ENCODE measurements at regions not wholly inside any gene's neighbourhood (a gene's known extent, or its start where the extent isn't known, plus 50 kb on each side); places are given as distances from the start of the nearest gene placed in this dataset.
"Not testable (repeated sequence)": the region's sequence is repeated elsewhere in the genome, so short reads cannot be mapped to it uniquely, and the experiment has no call there.

GRCh38 chr12:18837505-18837904 lies 99.6 kb downstream of the CAPZA3 start:
- H3K4me2 ChIP-seq (ENCODE audit: low read depth, low read length, poor library complexity, severe bottlenecking): no peak overlapping the region
- H3K9ac ChIP-seq (ENCODE audit: low read length): no peak overlapping the region
- H3K9me3 ChIP-seq (ENCODE audit: insufficient read depth, low read length): no peaks in the 10 kb centered on the region
- no peak for TF ChIP-seq EZH2phosphoT487 (conservative IDR thresholded peaks at IDR 0.05; ENCODE audit: low read length)
- no peak for TF ChIP-seq CTCF (IDR thresholded peaks at IDR 0.05; ENCODE audit: insufficient read depth, low read length, poor library complexity, severe bottlenecking)
- no peak overlapping the region for H3K4me3 ChIP-seq (ENCODE audit: insufficient read depth, low read length, poor library complexity, severe bottlenecking)
- no peaks in the 10 kb centered on the region for H3K9me2 ChIP-seq (replicated peaks; ENCODE audit: insufficient read depth, low read length)
- H3K79me2 ChIP-seq (ENCODE audit: insufficient read depth, low read length): no peaks in the 10 kb centered on the region
- no peaks in the 10 kb centered on the region for H4K20me1 ChIP-seq (ENCODE audit: low read depth, low read length)
- H3F3A ChIP-seq (ENCODE audit: insufficient read depth): no peaks in the 10 kb centered on the region
- no peak overlapping the region for H3K27ac ChIP-seq (ENCODE audit: low read depth, low read length)
- H3K36me3 ChIP-seq (ENCODE audit: low read length): no peaks in the 10 kb centered on the region
- no peaks in the 10 kb centered on the region for H3K27me3 ChIP-seq (ENCODE audit: low read length)
- H2AFZ ChIP-seq (ENCODE audit: low read depth, low read length, severe bottlenecking): no peak overlapping the region

- not testable (repeated sequence) for H3K36me3 ChIP-seq (ENCODE audit: low read length); H2AFZ ChIP-seq (ENCODE audit: low read depth, low read length, severe bottlenecking)
Measured at GRCh38 chr12:18840997-18841396, 103.1 kb downstream of the CAPZA3 start.

GRCh38 chr12:18849080-18849479 lies 111.2 kb downstream of the CAPZA3 start:
- H3K4me2 ChIP-seq (ENCODE audit: low read depth, low read length, poor library complexity, severe bottlenecking): no peak overlapping the region
- H2AFZ ChIP-seq (ENCODE audit: low read depth, low read length, severe bottlenecking): no peak overlapping the region
- H3F3A ChIP-seq (ENCODE audit: insufficient read depth): no peaks in the 10 kb centered on the region
- H4K20me1 ChIP-seq (ENCODE audit: low read depth, low read length): no peaks in the 10 kb centered on the region
- no peaks in the 10 kb centered on the region for H3K79me2 ChIP-seq (ENCODE audit: insufficient read depth, low read length)
- H3K4me3 ChIP-seq (ENCODE audit: insufficient read depth, low read length, poor library complexity, severe bottlenecking): no peak overlapping the region
- no peaks in the 10 kb centered on the region for H3K36me3 ChIP-seq (ENCODE audit: low read length)
- H3K27ac ChIP-seq (ENCODE audit: low read depth, low read length): no peak overlapping the region
- no peaks in the 10 kb centered on the region for H3K27me3 ChIP-seq (ENCODE audit: low read length)
- no peaks in the 10 kb centered on the region for H3K9me2 ChIP-seq (replicated peaks; ENCODE audit: insufficient read depth, low read length)
- TF ChIP-seq EZH2phosphoT487 (conservative IDR thresholded peaks at IDR 0.05; ENCODE audit: low read length) (no peak), CTCF (IDR thresholded peaks at IDR 0.05; ENCODE audit: insufficient read depth, low read length, poor library complexity, severe bottlenecking) (no peak)
- no peaks in the 10 kb centered on the region for H3K9me3 ChIP-seq (ENCODE audit: insufficient read depth, low read length)
- no peak overlapping the region for H3K9ac ChIP-seq (ENCODE audit: low read length)

More at GRCh38 chr12:18840997-18841396, 103.1 kb downstream of the CAPZA3 start:
- not testable (repeated sequence) for H3K9me2 ChIP-seq (replicated peaks; ENCODE audit: insufficient read depth, low read length); H3K4me3 ChIP-seq (ENCODE audit: insufficient read depth, low read length, poor library complexity, severe bottlenecking); H3K27me3 ChIP-seq (ENCODE audit: low read length); H3K27ac ChIP-seq (ENCODE audit: low read depth, low read length); H3K79me2 ChIP-seq (ENCODE audit: insufficient read depth, low read length); H3K4me2 ChIP-seq (ENCODE audit: low read depth, low read length, poor library complexity, severe bottlenecking); H4K20me1 ChIP-seq (ENCODE audit: low read depth, low read length); H3K9me3 ChIP-seq (ENCODE audit: insufficient read depth, low read length); H3K9ac ChIP-seq (ENCODE audit: low read length); H3F3A ChIP-seq (ENCODE audit: insufficient read depth)

GRCh38 chr12:18849761-18850160 lies 111.8 kb downstream of the CAPZA3 start:
- Histone ChIP-seq H3K27ac (ENCODE audit: low read depth, low read length) (no peak overlapping the region), H3K27me3 (ENCODE audit: low read length) (no peaks in the 10 kb centered on the region), H3K79me2 (ENCODE audit: insufficient read depth, low read length) (no peaks in the 10 kb centered on the region), H2AFZ (ENCODE audit: low read depth, low read length, severe bottlenecking) (no peak overlapping the region), H3K9me3 (ENCODE audit: insufficient read depth, low read length) (no peaks in the 10 kb centered on the region), H3K9me2 (replicated peaks; ENCODE audit: insufficient read depth, low read length) (no peaks in the 10 kb centered on the region), H3K4me2 (ENCODE audit: low read depth, low read length, poor library complexity, severe bottlenecking) (no peak overlapping the region), H4K20me1 (ENCODE audit: low read depth, low read length) (no peaks in the 10 kb centered on the region), H3K9ac (ENCODE audit: low read length) (no peak overlapping the region), H3F3A (ENCODE audit: insufficient read depth) (no peaks in the 10 kb centered on the region), H3K36me3 (ENCODE audit: low read length) (no peaks in the 10 kb centered on the region), H3K4me3 (ENCODE audit: insufficient read depth, low read length, poor library complexity, severe bottlenecking) (no peak overlapping the region)
- no peak for TF ChIP-seq CTCF (IDR thresholded peaks at IDR 0.05; ENCODE audit: insufficient read depth, low read length, poor library complexity, severe bottlenecking)
- no peak for TF ChIP-seq EZH2phosphoT487 (conservative IDR thresholded peaks at IDR 0.05; ENCODE audit: low read length)

Measured in SU-DHL-6 (cell line).